ENCODE measurements at regions not wholly inside any gene's neighbourhood (a gene's known extent, or its start where the extent isn't known, plus 50 kb on each side); places are given as distances from the start of the nearest gene placed in this dataset.

GRCh38 chr3:124557-125179 is 71.9 kb upstream of the CHL1 start:
- Histone ChIP-seq H3K27me3 (ENCODE audit: control insufficient read depth in 2 of 2, insufficient read depth in 2 of 2, low read length in 2 of 2) (no peaks in the 10 kb centered on the region), H3K4me3 (ENCODE audit: low read length in 2 of 2) (no peak overlapping the region), H3K36me3 (ENCODE audit: control insufficient read depth in 2 of 2, insufficient read depth in 2 of 2, low read length in 2 of 2) (no peaks in the 10 kb centered on the region), H3K9me3 (ENCODE audit: control insufficient read depth in 2 of 2, low read length in 2 of 2) (no peaks in the 10 kb centered on the region), H3K4me1 (ENCODE audit: control insufficient read depth in 2 of 2, insufficient read depth in 2 of 2, low read length in 2 of 2) (no peaks in the 10 kb centered on the region), H3K27ac (ENCODE audit: low read depth in 2 of 2, low read length in 2 of 2) (no peak overlapping the region), H3K9ac (ENCODE audit: low read depth in 1 of 2, low read length in 2 of 2) (no peak overlapping the region)

GRCh38 chr3:128515-129172 is 67.9 kb upstream of the CHL1 start:
- H3K27me3 ChIP-seq (ENCODE audit: control insufficient read depth in 2 of 2, insufficient read depth in 2 of 2, low read length in 2 of 2): no peaks in the 10 kb centered on the region
- no peaks in the 10 kb centered on the region for H3K9me3 ChIP-seq (ENCODE audit: control insufficient read depth in 2 of 2, low read length in 2 of 2)
- H3K4me3 ChIP-seq (ENCODE audit: low read length in 2 of 2): no peak overlapping the region
- no peaks in the 10 kb centered on the region for H3K4me1 ChIP-seq (ENCODE audit: control insufficient read depth in 2 of 2, insufficient read depth in 2 of 2, low read length in 2 of 2)
- H3K27ac ChIP-seq (ENCODE audit: low read depth in 2 of 2, low read length in 2 of 2): no peak overlapping the region
- no peaks in the 10 kb centered on the region for H3K36me3 ChIP-seq (ENCODE audit: control insufficient read depth in 2 of 2, insufficient read depth in 2 of 2, low read length in 2 of 2)
- no peak overlapping the region for H3K9ac ChIP-seq (ENCODE audit: low read depth in 1 of 2, low read length in 2 of 2)

- Histone ChIP-seq H3K36me3 (ENCODE audit: control insufficient read depth in 2 of 2, insufficient read depth in 2 of 2, low read length in 2 of 2) (no peaks in the 10 kb centered on the region), H3K27ac (ENCODE audit: low read depth in 2 of 2, low read length in 2 of 2) (no peak overlapping the region), H3K4me1 (ENCODE audit: control insufficient read depth in 2 of 2, insufficient read depth in 2 of 2, low read length in 2 of 2) (no peaks in the 10 kb centered on the region), H3K9ac (ENCODE audit: low read depth in 1 of 2, low read length in 2 of 2) (no peak overlapping the region), H3K4me3 (ENCODE audit: low read length in 2 of 2) (no peak overlapping the region), H3K9me3 (ENCODE audit: control insufficient read depth in 2 of 2, low read length in 2 of 2) (no peaks in the 10 kb centered on the region), H3K27me3 (ENCODE audit: control insufficient read depth in 2 of 2, insufficient read depth in 2 of 2, low read length in 2 of 2) (no peaks in the 10 kb centered on the region)
Observed at GRCh38 chr3:131151-131888, 65.2 kb upstream of the CHL1 start.

- H3K4me3 ChIP-seq (ENCODE audit: low read length in 2 of 2): no peak overlapping the region
- H3K9ac ChIP-seq (ENCODE audit: low read depth in 1 of 2, low read length in 2 of 2): no peak overlapping the region
- no peaks in the 10 kb centered on the region for H3K9me3 ChIP-seq (ENCODE audit: control insufficient read depth in 2 of 2, low read length in 2 of 2)
- no peak overlapping the region for H3K27ac ChIP-seq (ENCODE audit: low read depth in 2 of 2, low read length in 2 of 2)
- H3K27me3 ChIP-seq (ENCODE audit: control insufficient read depth in 2 of 2, insufficient read depth in 2 of 2, low read length in 2 of 2): no peaks in the 10 kb centered on the region
- no peaks in the 10 kb centered on the region for H3K36me3 ChIP-seq (ENCODE audit: control insufficient read depth in 2 of 2, insufficient read depth in 2 of 2, low read length in 2 of 2)
- no peaks in the 10 kb centered on the region for H3K4me1 ChIP-seq (ENCODE audit: control insufficient read depth in 2 of 2, insufficient read depth in 2 of 2, low read length in 2 of 2)
Observed at GRCh38 chr3:132378-132777, 64.2 kb upstream of the CHL1 start.

- H3K9me3 ChIP-seq (ENCODE audit: control insufficient read depth in 2 of 2, low read length in 2 of 2): no peaks in the 10 kb centered on the region
- H3K27me3 ChIP-seq (ENCODE audit: control insufficient read depth in 2 of 2, insufficient read depth in 2 of 2, low read length in 2 of 2): no peaks in the 10 kb centered on the region
- H3K4me3 ChIP-seq (ENCODE audit: low read length in 2 of 2): no peak overlapping the region
- H3K27ac ChIP-seq (ENCODE audit: low read depth in 2 of 2, low read length in 2 of 2): no peak overlapping the region
- H3K36me3 ChIP-seq (ENCODE audit: control insufficient read depth in 2 of 2, insufficient read depth in 2 of 2, low read length in 2 of 2): no peaks in the 10 kb centered on the region
- no peaks in the 10 kb centered on the region for H3K4me1 ChIP-seq (ENCODE audit: control insufficient read depth in 2 of 2, insufficient read depth in 2 of 2, low read length in 2 of 2)
- H3K9ac ChIP-seq (ENCODE audit: low read depth in 1 of 2, low read length in 2 of 2): no peak overlapping the region
Observed at GRCh38 chr3:132904-133303, 63.7 kb upstream of the CHL1 start.

GRCh38 chr3:140748-141330 is 55.7 kb upstream of the CHL1 start:
- Histone ChIP-seq H3K9me3 (ENCODE audit: control insufficient read depth in 2 of 2, low read length in 2 of 2) (no peaks in the 10 kb centered on the region), H3K27me3 (ENCODE audit: control insufficient read depth in 2 of 2, insufficient read depth in 2 of 2, low read length in 2 of 2) (no peaks in the 10 kb centered on the region), H3K36me3 (ENCODE audit: control insufficient read depth in 2 of 2, insufficient read depth in 2 of 2, low read length in 2 of 2) (no peaks in the 10 kb centered on the region), H3K4me1 (ENCODE audit: control insufficient read depth in 2 of 2, insufficient read depth in 2 of 2, low read length in 2 of 2) (no peaks in the 10 kb centered on the region), H3K27ac (ENCODE audit: low read depth in 2 of 2, low read length in 2 of 2) (no peak overlapping the region), H3K4me3 (ENCODE audit: low read length in 2 of 2) (no peak overlapping the region), H3K9ac (ENCODE audit: low read depth in 1 of 2, low read length in 2 of 2) (no peak overlapping the region)
